ENCODE measurements at regions not wholly inside any gene's neighbourhood (a gene's known extent, or its start where the extent isn't known, plus 50 kb on each side); places are given as distances from the start of the nearest gene placed in this dataset.

- no peak for TF ChIP-seq GATA2 (IDR thresholded peaks at IDR 0.05; ENCODE audit: low read depth, low read length)
- no peak for TF ChIP-seq GATA3 (IDR thresholded peaks at IDR 0.05; ENCODE audit: low read depth, low read length)
Measured at GRCh38 chr15:54998661-54999060, 198.1 kb downstream of the RSL24D1 start.

All from SH-SY5Y (cell line).